Left kidney (tissue), 1 donor: ENCODE measurements at regions not wholly inside any gene's neighbourhood (a gene's known extent, or its start where the extent isn't known, plus 50 kb on each side); places are given as distances from the start of the nearest gene placed in this dataset.
"Not testable (repeated sequence)": the region's sequence is repeated elsewhere in the genome, so short reads cannot be mapped to it uniquely, and the experiment has no call there.

Source experiments
- DNase-seq: peaks from one replicate; pipeline ENCODE4 v3.0.0-alpha.2; 2013

GRCh38 chr3:34065901-34066300 lies 267.5 kb downstream of the PDCD6IP start:
- DNase-seq = no peak

- no peak for DNase-seq
Measured at GRCh38 chr3:34066328-34066727, 267.9 kb downstream of the PDCD6IP start.

GRCh38 chr3:34066999-34067398 lies 268.6 kb downstream of the PDCD6IP start:
- no peak for DNase-seq

- DNase-seq = peak; percentile 25
Measured at GRCh38 chr3:34067536-34068051, 269.2 kb downstream of the PDCD6IP start.

- no peak for DNase-seq
Measured at GRCh38 chr3:34068505-34068904, 270.1 kb downstream of the PDCD6IP start.

GRCh38 chr3:34070831-34071585 lies 272.6 kb downstream of the PDCD6IP start:
- DNase-seq = no peak

GRCh38 chr3:34072297-34072696 lies 273.9 kb downstream of the PDCD6IP start:
- no peak for DNase-seq

GRCh38 chr3:34073111-34073510 lies 274.7 kb downstream of the PDCD6IP start:
- no peak for DNase-seq

GRCh38 chr3:34073961-34074360 lies 275.5 kb downstream of the PDCD6IP start:
- DNase-seq = no peak

- no peak for DNase-seq
Measured at GRCh38 chr3:34075975-34076374, 277.5 kb downstream of the PDCD6IP start.

GRCh38 chr3:34077417-34078195 lies 279.2 kb downstream of the PDCD6IP start:
- DNase-seq = peak; percentile 10

GRCh38 chr3:34078418-34078817 lies 280.0 kb downstream of the PDCD6IP start:
- no peak for DNase-seq

- not testable (repeated sequence) for DNase-seq
Measured at GRCh38 chr3:34079849-34080248, 281.4 kb downstream of the PDCD6IP start.

- not testable (repeated sequence) for DNase-seq
Measured at GRCh38 chr3:34090379-34090778, 291.9 kb downstream of the PDCD6IP start.

- no peak for DNase-seq
Measured at GRCh38 chr3:34090876-34091275, 292.4 kb downstream of the PDCD6IP start.

GRCh38 chr3:34094280-34094679 lies 295.9 kb downstream of the PDCD6IP start:
- not testable (repeated sequence) for DNase-seq

GRCh38 chr3:34102288-34102687 lies 303.9 kb downstream of the PDCD6IP start:
- no peak for DNase-seq

GRCh38 chr3:34106379-34106778 lies 307.9 kb downstream of the PDCD6IP start:
- DNase-seq = no peak

GRCh38 chr3:34106879-34107278 lies 308.4 kb downstream of the PDCD6IP start:
- DNase-seq = peak; percentile 62

- no peak for DNase-seq
Measured at GRCh38 chr3:34107669-34108068, 309.2 kb downstream of the PDCD6IP start.

GRCh38 chr3:34109021-34109420 lies 310.6 kb downstream of the PDCD6IP start:
- DNase-seq = no peak

- no peak for DNase-seq
Measured at GRCh38 chr3:34109846-34110245, 311.4 kb downstream of the PDCD6IP start.

- DNase-seq = no peak
Measured at GRCh38 chr3:34111361-34111760, 312.9 kb downstream of the PDCD6IP start.
